PC-9 (cell line): ENCODE measurements at regions not wholly inside any gene's neighbourhood (a gene's known extent, or its start where the extent isn't known, plus 50 kb on each side); places are given as distances from the start of the nearest gene placed in this dataset.

Source experiments
- EZH2 ChIP-seq: fragments of 200-600 bp; sonication (generic); IDR thresholded peaks from 2 replicates; pipeline ENCODE4 v1.8.0; 2017; ENCODE audit warnings: antibody characterized with exemption, low read depth
- TF ChIP-seq, protein P1 (sequence below): fragments of 200-600 bp; sonication (generic); conservative IDR thresholded peaks from 2 replicates; pipeline ENCODE4 v1.6.1; 2017; ENCODE audit warnings: mixed run types, antibody characterized with exemption, mild to moderate bottlenecking, moderate library complexity

DNA sequence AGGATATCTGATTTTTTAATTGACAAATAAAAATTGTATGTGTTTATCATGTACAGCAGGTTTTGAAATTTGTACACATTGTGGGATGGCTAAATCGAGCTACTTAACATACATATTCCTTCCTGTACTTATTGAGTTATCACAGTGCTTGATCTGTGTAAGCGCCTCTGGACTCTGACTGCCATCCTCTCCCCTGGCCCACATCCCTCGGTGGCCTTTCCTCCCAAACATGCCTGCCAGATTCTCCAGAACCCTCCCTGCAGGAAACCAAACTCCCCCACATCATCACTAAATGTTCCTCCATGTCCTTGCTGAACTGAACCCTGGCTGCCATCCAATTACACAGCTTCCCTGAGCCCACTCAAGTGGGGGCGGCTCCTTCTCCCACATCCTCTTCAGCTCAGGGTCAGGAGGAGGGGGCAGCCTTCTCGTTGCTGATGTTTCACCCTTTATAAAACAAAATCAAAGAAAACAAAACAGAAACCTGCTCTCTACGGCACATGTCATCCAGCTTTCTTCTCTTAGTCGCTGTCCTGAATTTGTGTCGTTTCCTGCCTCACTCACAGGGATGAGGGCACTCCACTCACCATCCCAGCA, 97.1 kb upstream of the SPATA13 start:
- TF ChIP-seq, protein P1, sequence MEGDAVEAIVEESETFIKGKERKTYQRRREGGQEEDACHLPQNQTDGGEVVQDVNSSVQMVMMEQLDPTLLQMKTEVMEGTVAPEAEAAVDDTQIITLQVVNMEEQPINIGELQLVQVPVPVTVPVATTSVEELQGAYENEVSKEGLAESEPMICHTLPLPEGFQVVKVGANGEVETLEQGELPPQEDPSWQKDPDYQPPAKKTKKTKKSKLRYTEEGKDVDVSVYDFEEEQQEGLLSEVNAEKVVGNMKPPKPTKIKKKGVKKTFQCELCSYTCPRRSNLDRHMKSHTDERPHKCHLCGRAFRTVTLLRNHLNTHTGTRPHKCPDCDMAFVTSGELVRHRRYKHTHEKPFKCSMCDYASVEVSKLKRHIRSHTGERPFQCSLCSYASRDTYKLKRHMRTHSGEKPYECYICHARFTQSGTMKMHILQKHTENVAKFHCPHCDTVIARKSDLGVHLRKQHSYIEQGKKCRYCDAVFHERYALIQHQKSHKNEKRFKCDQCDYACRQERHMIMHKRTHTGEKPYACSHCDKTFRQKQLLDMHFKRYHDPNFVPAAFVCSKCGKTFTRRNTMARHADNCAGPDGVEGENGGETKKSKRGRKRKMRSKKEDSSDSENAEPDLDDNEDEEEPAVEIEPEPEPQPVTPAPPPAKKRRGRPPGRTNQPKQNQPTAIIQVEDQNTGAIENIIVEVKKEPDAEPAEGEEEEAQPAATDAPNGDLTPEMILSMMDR = no peak
- no peak for TF ChIP-seq EZH2
